ENCODE measurements at regions not wholly inside any gene's neighbourhood (a gene's known extent, or its start where the extent isn't known, plus 50 kb on each side); places are given as distances from the start of the nearest gene placed in this dataset.

GRCh38 chr6:44062771-44063560 is 64.3 kb downstream of the MRPL14 start:
- DNase-seq (no peak), ATAC-seq (no peak)
- Mint-ChIP-seq H3K4me1 (no peaks in the 10 kb centered on the region), H3K36me3 (ENCODE audit: low read depth) (peaks cover 3% of the 10 kb centered on the region), H3K4me3 (no peak overlapping the region), H3K27me3 (peaks cover 5% of the 10 kb centered on the region), H3K27ac (no peak overlapping the region)
- H3K9me3 ChIP-seq (ENCODE audit: control insufficient read depth, low read length, poor library complexity, severe bottlenecking) = no peaks in the 10 kb centered on the region

- no peaks in the 10 kb centered on the region for H3K9me3 ChIP-seq (ENCODE audit: control insufficient read depth, low read length, poor library complexity, severe bottlenecking)
- DNase-seq (no peak), ATAC-seq (no peak)
- Mint-ChIP-seq H3K4me1 (no peaks in the 10 kb centered on the region), H3K27ac (no peak overlapping the region), H3K4me3 (no peak overlapping the region), H3K36me3 (ENCODE audit: low read depth) (peaks cover 3% of the 10 kb centered on the region), H3K27me3 (peaks cover 8% of the 10 kb centered on the region)
Measured at GRCh38 chr6:44062105-44062770, 65.0 kb downstream of the MRPL14 start.

GRCh38 chr6:44061375-44062104 is 65.7 kb downstream of the MRPL14 start:
- no peaks in the 10 kb centered on the region for H3K9me3 ChIP-seq (ENCODE audit: control insufficient read depth, low read length, poor library complexity, severe bottlenecking)
- Mint-ChIP-seq H3K36me3 (ENCODE audit: low read depth) (peaks cover 3% of the 10 kb centered on the region), H3K27me3 (peaks cover 8% of the 10 kb centered on the region), H3K4me3 (no peak overlapping the region), H3K27ac (no peak overlapping the region), H3K4me1 (no peaks in the 10 kb centered on the region)
- ATAC-seq (no peak), DNase-seq (no peak)

GRCh38 chr6:44060612-44061374 is 66.5 kb downstream of the MRPL14 start:
- Mint-ChIP-seq H3K4me1 (no peaks in the 10 kb centered on the region), H3K27me3 (peaks cover 8% of the 10 kb centered on the region), H3K36me3 (ENCODE audit: low read depth) (peaks cover 3% of the 10 kb centered on the region), H3K27ac (no peak overlapping the region), H3K4me3 (no peak overlapping the region)
- H3K9me3 ChIP-seq (ENCODE audit: control insufficient read depth, low read length, poor library complexity, severe bottlenecking) = no peaks in the 10 kb centered on the region
- ATAC-seq = no peak
- DNase-seq = no peak

GRCh38 chr6:44059359-44060346 is 67.6 kb downstream of the MRPL14 start:
- Mint-ChIP-seq H3K36me3 (ENCODE audit: low read depth) (peaks cover 3% of the 10 kb centered on the region), H3K4me1 (no peaks in the 10 kb centered on the region), H3K27me3 (peaks cover 8% of the 10 kb centered on the region), H3K27ac (no peak overlapping the region), H3K4me3 (no peak overlapping the region)
- no peaks in the 10 kb centered on the region for H3K9me3 ChIP-seq (ENCODE audit: control insufficient read depth, low read length, poor library complexity, severe bottlenecking)
- DNase-seq = no peak
- no peak for ATAC-seq

GRCh38 chr6:44058617-44059358 is 68.5 kb downstream of the MRPL14 start:
- H3K4me3 Mint-ChIP-seq = no peak overlapping the region
- H3K9me3 ChIP-seq (ENCODE audit: control insufficient read depth, low read length, poor library complexity, severe bottlenecking) = no peaks in the 10 kb centered on the region
- no peak for DNase-seq
- no peak overlapping the region for H3K27ac Mint-ChIP-seq
- H3K4me1 Mint-ChIP-seq = no peaks in the 10 kb centered on the region
- H3K27me3 Mint-ChIP-seq = peaks cover 8% of the 10 kb centered on the region
- peak; percentile 66 for ATAC-seq
- peaks cover 3% of the 10 kb centered on the region for H3K36me3 Mint-ChIP-seq (ENCODE audit: low read depth)

GRCh38 chr6:44057931-44058616 is 69.2 kb downstream of the MRPL14 start:
- H3K36me3 Mint-ChIP-seq (ENCODE audit: low read depth) = peaks cover 3% of the 10 kb centered on the region
- H3K27me3 Mint-ChIP-seq = peaks cover 8% of the 10 kb centered on the region
- H3K4me3 Mint-ChIP-seq = no peak overlapping the region
- no peaks in the 10 kb centered on the region for H3K9me3 ChIP-seq (ENCODE audit: control insufficient read depth, low read length, poor library complexity, severe bottlenecking)
- ATAC-seq (no peak), DNase-seq (no peak)
- H3K4me1 Mint-ChIP-seq = no peaks in the 10 kb centered on the region
- no peak overlapping the region for H3K27ac Mint-ChIP-seq

GRCh38 chr6:44057238-44057930 is 69.9 kb downstream of the MRPL14 start:
- Mint-ChIP-seq H3K27ac (no peak overlapping the region), H3K4me1 (no peaks in the 10 kb centered on the region), H3K36me3 (ENCODE audit: low read depth) (peaks cover 3% of the 10 kb centered on the region), H3K4me3 (no peak overlapping the region), H3K27me3 (peaks cover 8% of the 10 kb centered on the region)
- no peaks in the 10 kb centered on the region for H3K9me3 ChIP-seq (ENCODE audit: control insufficient read depth, low read length, poor library complexity, severe bottlenecking)
- DNase-seq (no peak), ATAC-seq (no peak)

GRCh38 chr6:44056392-44057237 is 70.6 kb downstream of the MRPL14 start:
- H3K27me3 Mint-ChIP-seq = peaks cover 14% of the 10 kb centered on the region
- no peak overlapping the region for H3K27ac Mint-ChIP-seq

More at GRCh38 chr6:44056392-44057237, 70.6 kb downstream of the MRPL14 start:
- H3K4me3 Mint-ChIP-seq = no peak overlapping the region
- H3K36me3 Mint-ChIP-seq (ENCODE audit: low read depth) = peaks cover 3% of the 10 kb centered on the region
- no peaks in the 10 kb centered on the region for H3K4me1 Mint-ChIP-seq
- no peak for DNase-seq
- ATAC-seq = no peak
- no peaks in the 10 kb centered on the region for H3K9me3 ChIP-seq (ENCODE audit: control insufficient read depth, low read length, poor library complexity, severe bottlenecking)
